LoVo (cell line): ENCODE measurements at regions not wholly inside any gene's neighbourhood (a gene's known extent, or its start where the extent isn't known, plus 50 kb on each side); places are given as distances from the start of the nearest gene placed in this dataset.
"Not testable (repeated sequence)": the region's sequence is repeated elsewhere in the genome, so short reads cannot be mapped to it uniquely, and the experiment has no call there.

ENCODE experiments used
- DNase-seq: peaks from one replicate; pipeline ENCODE4 v3.0.0-alpha.2; 2016; ENCODE audit warnings: low spot score

- no peak for DNase-seq
Measured at GRCh38 chr4:128758314-128758922, 51.1 kb upstream of the JADE1 start.

GRCh38 chr4:128757712-128758111 lies 51.8 kb upstream of the JADE1 start:
- no peak for DNase-seq

- no peak for DNase-seq
Measured at GRCh38 chr4:128751354-128751753, 58.1 kb upstream of the JADE1 start.

- not testable (repeated sequence) for DNase-seq
Measured at GRCh38 chr4:128741748-128742147, 67.8 kb upstream of the JADE1 start.

DNA sequence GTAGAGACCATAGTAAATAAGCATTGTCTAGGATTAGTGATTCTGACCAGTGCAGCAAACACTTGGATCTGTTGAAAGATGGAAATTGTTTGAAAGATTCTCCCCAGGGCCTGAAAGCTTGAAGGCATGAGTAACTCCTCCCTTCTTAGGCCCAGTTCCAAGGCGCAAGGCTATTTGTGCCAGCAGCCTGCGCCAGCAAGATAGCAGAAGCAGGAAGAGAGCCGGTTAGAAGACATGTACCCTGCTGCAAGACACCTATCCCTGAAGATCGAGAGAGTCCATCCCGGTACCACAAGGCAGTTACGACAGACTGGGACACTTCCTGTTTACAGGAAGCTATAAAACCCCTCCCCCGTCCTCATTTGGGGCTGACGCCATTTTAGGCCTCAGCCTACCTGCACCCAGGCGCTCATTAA lies 72.4 kb upstream of the JADE1 start:
- DNase-seq = no peak

- no peak for DNase-seq
Measured at GRCh38 chr4:128735714-128736113, 73.8 kb upstream of the JADE1 start.

DNA sequence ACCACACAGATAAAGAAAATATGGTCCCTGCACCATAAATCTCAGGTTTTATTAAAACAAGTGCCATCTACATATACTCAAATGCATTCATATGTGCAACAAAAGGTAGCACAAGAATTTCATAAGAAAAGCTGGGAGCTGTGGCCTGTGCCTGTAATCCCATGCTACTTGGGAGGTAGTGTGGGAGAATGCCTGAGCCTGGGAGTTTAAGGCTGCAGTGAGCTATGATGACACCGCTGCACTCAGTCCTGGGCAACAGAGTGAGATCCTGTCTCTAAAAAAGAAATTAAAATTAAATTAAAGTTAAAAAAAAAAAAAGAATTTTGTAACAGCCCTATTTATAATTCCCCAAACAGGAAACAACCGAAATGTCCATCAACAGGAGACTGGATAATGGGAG lies 81.3 kb upstream of the JADE1 start:
- DNase-seq = no peak

DNA sequence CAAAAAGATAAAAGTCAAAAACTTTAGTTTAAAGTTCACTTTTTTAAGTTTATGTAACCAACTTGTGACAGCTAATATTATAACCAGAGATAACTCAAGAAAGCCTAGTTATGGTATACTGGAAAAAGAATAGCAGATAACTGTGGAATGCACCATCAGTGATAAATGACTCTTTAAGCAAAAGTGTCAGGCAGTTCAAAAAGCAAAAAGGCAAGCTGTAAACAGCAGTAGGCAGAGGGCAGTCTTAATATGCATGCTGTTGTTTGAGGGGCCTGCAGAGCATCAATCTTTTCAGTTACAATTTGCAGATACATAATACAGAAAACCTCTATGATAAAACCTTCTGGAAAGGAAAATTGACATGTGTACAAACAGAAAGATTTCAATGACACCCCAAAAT lies 81.8 kb upstream of the JADE1 start:
- DNase-seq = no peak

- no peak for DNase-seq
Measured at GRCh38 chr4:128725405-128726055, 84.0 kb upstream of the JADE1 start.

GRCh38 chr4:128722911-128723310 lies 86.6 kb upstream of the JADE1 start:
- no peak for DNase-seq

- DNase-seq = no peak
Measured at GRCh38 chr4:128721896-128722295, 87.6 kb upstream of the JADE1 start.

DNA sequence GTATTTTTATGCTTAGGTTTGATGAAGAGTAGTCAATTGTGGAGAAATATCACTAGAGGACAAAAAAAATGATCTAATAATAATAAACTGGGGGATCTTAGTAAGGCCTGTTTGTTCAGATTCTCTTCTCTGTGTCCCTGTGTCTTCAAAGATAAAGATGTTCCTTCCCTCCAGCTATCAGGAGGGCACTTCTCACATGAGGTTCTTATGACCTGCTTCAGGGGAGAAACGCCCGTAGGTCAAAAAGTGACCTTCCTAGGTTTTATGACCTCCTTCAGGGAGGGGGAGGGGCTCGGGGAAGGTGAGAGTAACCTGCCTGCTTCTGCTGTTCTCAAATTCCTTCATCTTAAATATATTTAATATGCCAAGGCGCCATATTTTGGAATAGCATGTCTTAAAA lies 89.2 kb upstream of the JADE1 start:
- DNase-seq = no peak

- DNase-seq = no peak
Measured at GRCh38 chr4:128718768-128719167, 90.7 kb upstream of the JADE1 start.

GRCh38 chr4:128716338-128716737 lies 93.2 kb upstream of the JADE1 start:
- DNase-seq = no peak

- DNase-seq = no peak
Measured at GRCh38 chr4:128715616-128716015, 93.9 kb upstream of the JADE1 start.

DNA sequence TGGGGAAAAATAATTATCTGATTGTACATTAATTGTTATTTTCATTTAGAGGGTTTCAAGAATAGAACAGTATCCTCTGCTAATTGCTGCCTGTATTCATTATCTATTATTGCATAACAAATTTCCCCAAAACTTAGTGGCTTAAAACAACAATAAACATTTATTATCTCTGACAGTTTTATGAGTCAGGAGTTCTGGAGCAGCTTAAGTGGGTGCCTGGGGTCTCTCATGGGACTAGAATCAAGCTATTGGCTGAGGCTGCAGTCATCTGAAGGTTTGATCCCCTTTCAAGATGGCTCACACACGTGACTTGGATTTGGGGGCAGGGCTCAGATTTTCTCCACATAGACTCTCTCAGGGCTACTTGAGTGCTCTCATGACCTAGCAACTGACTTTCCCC lies 98.1 kb upstream of the JADE1 start:
- DNase-seq = no peak

DNA sequence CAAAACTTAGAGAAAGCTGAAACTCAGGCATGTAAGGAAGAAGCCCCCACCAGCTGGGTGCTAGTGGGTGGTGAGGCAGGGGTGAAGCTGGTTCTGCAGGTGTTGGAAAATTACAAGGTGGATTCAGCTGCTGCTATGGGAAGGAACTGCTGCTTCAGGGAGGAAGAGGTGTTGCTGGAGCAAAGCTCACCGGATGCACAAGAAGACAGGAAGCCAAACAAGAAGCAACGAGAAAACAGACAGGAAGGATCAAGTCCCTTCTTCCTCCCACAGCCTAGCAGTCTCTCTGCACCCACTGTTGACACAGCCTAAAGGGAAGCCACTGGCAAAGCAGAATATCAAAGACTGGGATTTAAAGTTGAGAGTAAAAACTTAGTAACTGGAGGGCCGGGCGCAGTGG lies 100.2 kb upstream of the JADE1 start:
- DNase-seq = no peak

DNA sequence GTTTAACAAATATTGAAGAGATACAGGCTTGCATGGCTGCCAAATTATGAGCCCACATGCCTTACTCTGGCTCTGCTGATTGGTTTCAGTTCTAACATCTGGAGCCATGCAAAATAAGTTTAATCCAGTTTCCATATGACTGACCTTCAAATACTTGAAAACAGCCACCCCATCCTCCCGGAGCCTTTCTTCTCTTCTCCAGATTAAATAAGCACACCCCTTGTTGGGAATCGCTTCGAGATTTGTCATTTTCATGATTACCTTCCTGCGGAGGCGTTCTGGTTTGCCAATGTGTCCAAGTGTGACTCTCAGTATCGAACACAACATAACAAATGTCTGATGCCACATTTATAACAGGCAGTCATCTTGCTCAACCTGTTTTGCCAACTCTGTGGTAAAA lies 101.6 kb upstream of the JADE1 start:
- no peak for DNase-seq

GRCh38 chr4:128703948-128704347 lies 105.6 kb upstream of the JADE1 start:
- DNase-seq = no peak

GRCh38 chr4:128700659-128701350 lies 108.7 kb upstream of the JADE1 start:
- DNase-seq = no peak

DNA sequence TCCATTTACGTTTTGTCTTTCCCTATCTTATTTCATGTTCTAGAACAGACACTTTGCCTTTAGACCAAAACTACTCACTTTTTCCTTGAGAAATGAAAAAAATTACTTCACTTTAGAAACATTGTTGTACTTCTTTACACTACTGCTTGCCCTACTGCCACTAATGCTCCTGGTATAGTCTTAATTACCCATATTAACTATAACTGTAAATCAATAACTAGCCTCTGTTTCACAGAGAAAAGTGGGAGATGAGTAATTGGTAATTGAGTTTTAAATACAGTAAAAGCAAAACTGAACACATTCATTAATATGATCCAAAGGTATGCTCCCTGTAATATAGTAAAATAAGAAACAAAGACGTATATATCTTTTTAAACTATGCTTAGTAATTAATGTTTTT lies 111.1 kb upstream of the JADE1 start:
- no peak for DNase-seq

DNA sequence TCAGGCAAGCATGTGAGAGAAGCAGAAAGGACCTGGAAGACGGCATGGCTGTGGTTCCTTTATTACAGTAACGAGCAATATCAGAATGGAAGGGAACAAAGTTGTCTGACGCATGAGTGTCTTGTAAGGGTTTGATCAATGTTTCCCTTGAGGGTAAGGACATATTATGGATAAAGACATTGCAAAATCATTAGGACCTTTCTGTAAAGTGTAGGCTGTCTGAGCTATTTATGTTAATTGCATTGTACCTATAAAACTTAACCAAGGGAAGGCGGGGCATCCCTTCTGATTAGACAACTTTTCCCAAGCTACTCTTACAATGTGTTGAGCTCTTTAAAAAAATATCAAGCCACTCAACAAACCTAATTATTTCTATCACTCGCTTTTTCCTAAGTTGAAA lies 112.2 kb upstream of the JADE1 start:
- DNase-seq = no peak

DNA sequence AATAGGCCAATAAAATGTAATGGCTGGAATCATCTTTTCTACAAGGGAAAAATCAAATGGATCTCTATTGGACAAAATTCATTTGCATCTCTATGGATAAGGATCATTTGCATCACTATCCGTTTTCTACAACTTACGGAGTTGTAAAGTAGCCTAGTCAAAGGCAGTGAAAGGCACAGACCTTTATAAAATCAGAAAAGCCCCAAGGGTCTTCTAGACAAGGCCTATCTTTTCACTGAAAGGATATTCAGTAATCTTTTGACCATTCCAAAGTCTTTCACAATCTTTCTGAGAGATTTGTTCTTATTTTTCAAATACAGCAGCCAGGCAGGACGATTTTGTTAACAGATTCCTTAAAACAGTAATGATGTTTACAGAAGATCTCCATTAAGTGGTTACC lies 119.5 kb upstream of the JADE1 start:
- DNase-seq = no peak
